ENCODE measurements at regions not wholly inside any gene's neighbourhood (a gene's known extent, or its start where the extent isn't known, plus 50 kb on each side); places are given as distances from the start of the nearest gene placed in this dataset.

- no peak for TF ChIP-seq EZH2phosphoT487 (IDR thresholded peaks at IDR 0.05; ENCODE audit: insufficient read depth, low read depth)
- TF ChIP-seq EZH2 (IDR thresholded peaks at IDR 0.05; ENCODE audit: insufficient read depth, poor library complexity, severe bottlenecking): no peak
These were observed 113.8 kb upstream of the FAM9B start for GRCh38 chrX:9147726-9148125.

Measured in GM23248 (cell line).